Uterus (tissue), 3 donors: ENCODE measurements at regions not wholly inside any gene's neighbourhood (a gene's known extent, or its start where the extent isn't known, plus 50 kb on each side); places are given as distances from the start of the nearest gene placed in this dataset.

Experiments
- DNase-seq, 2 donors: peaks; one replicate each; pipeline ENCODE4 v3.0.0-alpha.2; 2019 to 2020
- H3K27ac ChIP-seq, 2 donors: fragments of 200-600 bp; sonication (generic); 1 replicate in 1 of 2; 2 replicates in 1 of 2; pipeline ENCODE4 v1.5.1; 2016 to 2018
- H3K27me3 ChIP-seq, 2 donors: fragments of 200-600 bp; sonication (generic); one replicate each; pipeline ENCODE4 v1.5.1; 2018 to 2019; ENCODE audit warnings: control low read depth in 1 of 2
- H3K36me3 ChIP-seq, 2 donors: fragments of 200-600 bp; sonication (generic); one replicate each; pipeline ENCODE4 v1.5.1; 2019; ENCODE audit warnings: control low read depth in 1 of 2
- H3K4me1 ChIP-seq, 2 donors: fragments of 200-600 bp; sonication (generic); one replicate each; pipeline ENCODE4 v1.5.1; 2018 to 2019; ENCODE audit warnings: control low read depth in 1 of 2
- H3K4me3 ChIP-seq, 2 donors: fragments of 200-600 bp; sonication (generic); 1 replicate in 1 of 2; 2 replicates in 1 of 2; pipeline ENCODE4 v1.5.1; 2018 to 2019; ENCODE audit warnings: mild to moderate bottlenecking in 1 of 2
- H3K9me3 ChIP-seq, 2 donors: fragments of 200-600 bp; sonication (generic); one replicate each; pipeline ENCODE4 v1.5.1; 2019; ENCODE audit warnings: control low read depth in 1 of 2
- POLR2A ChIP-seq, 2 donors: fragments of 450-650 bp; IDR thresholded peaks; one replicate each; pipeline ENCODE4 v1.6.1; 2016; ENCODE audit warnings: antibody characterized with exemption in 2 of 2, mild to moderate bottlenecking in 1 of 2, moderate library complexity in 1 of 2
- intact Hi-C: fragments of 100-400 bp; cut with DNase I; formaldehyde crosslinking; loops from one replicate; pipeline ENCODE4 v1.15.1; 2023; ENCODE audit warnings: low total_unique reads
- TF ChIP-seq, protein P1 (sequence below), 4 experiments: fragments of 200-600 bp in 2 of 4; fragments of 450-650 bp in 2 of 4; sonication (generic) in 2 of 4; IDR thresholded peaks; one replicate each; pipeline ENCODE4 v1.5.1; 2016 to 2019; ENCODE audit warnings: antibody characterized with exemption in 4 of 4, mild to moderate bottlenecking in 2 of 4, moderate library complexity in 1 of 4
- donor health status: DM: yes; HTN: yes; CAD: no.

DNA sequence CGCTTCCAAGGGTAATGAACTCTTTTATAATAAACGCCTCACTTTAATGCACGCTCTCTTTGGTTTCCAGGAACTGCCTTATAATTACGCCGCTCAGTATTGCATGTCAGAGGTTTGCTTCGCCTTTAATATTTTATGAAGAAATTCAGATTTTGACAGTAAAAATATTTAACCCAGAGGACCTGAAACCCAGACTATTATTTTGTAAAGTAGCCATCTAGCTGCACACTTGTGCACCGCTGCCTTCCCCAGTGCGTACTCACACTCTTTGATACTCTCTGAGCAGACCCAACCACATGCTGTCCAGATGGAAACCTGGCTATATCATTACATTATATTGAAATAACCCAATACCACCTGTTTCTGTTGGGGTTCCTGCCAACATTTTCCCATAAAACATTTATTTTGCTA lies 270.1 kb downstream of the C1D start:
- TF ChIP-seq, protein P1, sequence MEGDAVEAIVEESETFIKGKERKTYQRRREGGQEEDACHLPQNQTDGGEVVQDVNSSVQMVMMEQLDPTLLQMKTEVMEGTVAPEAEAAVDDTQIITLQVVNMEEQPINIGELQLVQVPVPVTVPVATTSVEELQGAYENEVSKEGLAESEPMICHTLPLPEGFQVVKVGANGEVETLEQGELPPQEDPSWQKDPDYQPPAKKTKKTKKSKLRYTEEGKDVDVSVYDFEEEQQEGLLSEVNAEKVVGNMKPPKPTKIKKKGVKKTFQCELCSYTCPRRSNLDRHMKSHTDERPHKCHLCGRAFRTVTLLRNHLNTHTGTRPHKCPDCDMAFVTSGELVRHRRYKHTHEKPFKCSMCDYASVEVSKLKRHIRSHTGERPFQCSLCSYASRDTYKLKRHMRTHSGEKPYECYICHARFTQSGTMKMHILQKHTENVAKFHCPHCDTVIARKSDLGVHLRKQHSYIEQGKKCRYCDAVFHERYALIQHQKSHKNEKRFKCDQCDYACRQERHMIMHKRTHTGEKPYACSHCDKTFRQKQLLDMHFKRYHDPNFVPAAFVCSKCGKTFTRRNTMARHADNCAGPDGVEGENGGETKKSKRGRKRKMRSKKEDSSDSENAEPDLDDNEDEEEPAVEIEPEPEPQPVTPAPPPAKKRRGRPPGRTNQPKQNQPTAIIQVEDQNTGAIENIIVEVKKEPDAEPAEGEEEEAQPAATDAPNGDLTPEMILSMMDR (IDR thresholded peaks at IDR 0.05), result no peak
- no peak for TF ChIP-seq POLR2A (IDR thresholded peaks at IDR 0.05)
- intact Hi-C loops, result no loop called here
- DNase-seq, result no peak
- H3K36me3 ChIP-seq, result no peaks in the 10 kb centered on the region
- H3K27ac ChIP-seq, result peak overlapping the region; percentile 1 to 39
- H3K4me1 ChIP-seq, result peaks cover 0 to under 1% of the 10 kb centered on the region in 2 donors
- no peaks in the 10 kb centered on the region for H3K27me3 ChIP-seq
- no peaks in the 10 kb centered on the region for H3K9me3 ChIP-seq
- no peak overlapping the region for H3K4me3 ChIP-seq

DNA sequence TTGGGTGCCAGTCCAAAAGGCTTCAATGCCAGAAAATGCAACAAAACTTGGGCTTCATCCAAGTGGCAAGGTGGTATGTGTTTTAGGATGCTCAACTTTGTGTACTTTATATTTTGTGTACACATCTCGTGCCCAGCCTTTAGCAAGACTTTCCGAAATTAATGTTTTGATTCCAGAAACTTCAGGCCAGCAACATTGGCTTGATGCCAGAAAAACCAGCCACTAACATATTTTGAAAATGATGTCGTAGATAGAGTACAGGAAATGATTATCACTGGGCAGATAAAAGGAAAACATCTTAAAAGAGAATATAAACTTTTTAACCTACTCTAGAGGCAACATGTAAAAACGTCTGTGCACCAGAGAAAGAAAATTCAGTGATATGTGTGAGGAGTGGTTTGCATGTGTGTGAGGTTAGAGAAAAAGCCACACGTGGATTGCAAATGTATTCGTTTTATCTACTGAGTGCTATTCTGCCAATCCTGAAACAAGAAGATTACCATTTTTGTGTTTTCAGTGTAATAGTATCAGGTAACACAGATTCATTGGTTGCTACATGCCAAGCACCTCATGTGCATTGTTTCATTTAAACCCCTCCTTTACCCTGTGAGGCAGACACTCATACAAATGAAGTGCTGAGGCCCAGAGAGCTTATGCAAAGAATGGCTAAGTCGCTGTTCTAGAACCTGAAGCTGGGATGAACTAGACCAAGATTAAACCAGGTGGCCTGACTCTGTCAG lies 264.8 kb downstream of the C1D start:
- intact Hi-C loops, result no loop called here
- Histone ChIP-seq H3K4me1 (peaks cover 5 to 7% of the 10 kb centered on the region in 2 donors), H3K27me3 (no peaks in the 10 kb centered on the region), H3K4me3 (no peak overlapping the region), H3K9me3 (no peaks in the 10 kb centered on the region), H3K36me3 (no peaks in the 10 kb centered on the region), H3K27ac (peak overlapping the region; percentile 26 to 57)
- DNase-seq, result no peak
- no peak for TF ChIP-seq POLR2A (IDR thresholded peaks at IDR 0.05)
- TF ChIP-seq, protein P1 (IDR thresholded peaks at IDR 0.05), result no peak

DNA sequence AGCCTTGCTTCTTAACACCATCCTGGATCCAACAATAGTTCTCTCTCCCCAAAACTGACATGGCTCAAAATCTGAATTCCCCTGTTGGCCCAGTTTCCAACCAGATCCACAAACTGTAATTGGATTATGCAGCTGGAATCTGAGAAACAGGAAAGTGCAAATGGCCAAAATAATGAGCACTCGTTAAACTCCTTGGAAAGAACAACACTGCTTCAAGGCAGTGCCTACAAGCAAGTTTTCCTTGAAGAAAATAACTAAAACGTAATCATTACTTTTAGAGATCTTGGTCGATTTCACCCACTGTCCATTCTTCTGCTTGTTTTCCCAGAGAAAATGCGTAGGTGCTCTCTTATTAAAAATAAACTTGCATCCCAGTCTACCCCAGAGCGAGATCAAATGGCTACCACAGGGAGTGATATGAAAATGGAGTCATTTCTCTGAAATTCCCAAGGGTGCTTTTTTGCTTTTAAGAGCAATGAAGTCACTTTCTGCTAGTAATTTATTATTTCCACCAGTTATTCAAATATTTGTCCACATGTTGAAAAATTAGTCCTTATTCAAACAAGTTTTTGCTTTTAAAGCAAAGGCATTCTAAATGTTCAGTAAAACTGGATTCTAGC lies 264.2 kb downstream of the C1D start:
- Histone ChIP-seq H3K9me3 (no peaks in the 10 kb centered on the region), H3K27me3 (no peaks in the 10 kb centered on the region), H3K27ac (peak overlapping the region; percentile 26 to 57), H3K36me3 (no peaks in the 10 kb centered on the region), H3K4me3 (no peak overlapping the region), H3K4me1 (peaks cover 5 to 7% of the 10 kb centered on the region in 2 donors)
- no peak for DNase-seq
- TF ChIP-seq POLR2A (IDR thresholded peaks at IDR 0.05), result no peak
- TF ChIP-seq, protein P1 (IDR thresholded peaks at IDR 0.05), result no peak
- intact Hi-C loops, result no loop called here

DNA sequence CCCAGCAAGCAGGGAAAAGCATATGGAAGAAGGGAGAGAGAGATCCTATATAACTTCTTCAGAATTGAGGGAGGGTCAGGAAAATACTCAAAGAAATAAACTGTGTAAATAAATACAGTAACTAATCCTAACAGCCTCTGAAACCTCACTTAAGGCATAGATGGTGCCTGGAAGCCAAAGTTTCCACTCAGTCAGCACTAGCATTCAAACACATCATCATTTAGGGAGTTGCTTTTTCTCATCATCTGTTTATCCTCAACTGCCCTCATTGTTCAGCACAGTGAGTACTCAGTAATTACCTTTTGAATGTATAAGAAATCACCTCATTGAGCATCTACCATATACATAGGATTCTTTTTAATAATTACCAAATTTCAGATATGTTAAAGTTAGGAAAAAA lies 262.9 kb downstream of the C1D start:
- no peaks in the 10 kb centered on the region for H3K9me3 ChIP-seq
- DNase-seq, result no peak
- no peak overlapping the region for H3K27ac ChIP-seq
- TF ChIP-seq POLR2A (IDR thresholded peaks at IDR 0.05), result no peak
- TF ChIP-seq, protein P1 (IDR thresholded peaks at IDR 0.05), result no peak
- no peak overlapping the region for H3K4me3 ChIP-seq
- no peaks in the 10 kb centered on the region for H3K36me3 ChIP-seq
- H3K27me3 ChIP-seq, result no peaks in the 10 kb centered on the region
- intact Hi-C loops, result no loop called here
- H3K4me1 ChIP-seq, result peaks cover 5 to 7% of the 10 kb centered on the region in 2 donors

DNA sequence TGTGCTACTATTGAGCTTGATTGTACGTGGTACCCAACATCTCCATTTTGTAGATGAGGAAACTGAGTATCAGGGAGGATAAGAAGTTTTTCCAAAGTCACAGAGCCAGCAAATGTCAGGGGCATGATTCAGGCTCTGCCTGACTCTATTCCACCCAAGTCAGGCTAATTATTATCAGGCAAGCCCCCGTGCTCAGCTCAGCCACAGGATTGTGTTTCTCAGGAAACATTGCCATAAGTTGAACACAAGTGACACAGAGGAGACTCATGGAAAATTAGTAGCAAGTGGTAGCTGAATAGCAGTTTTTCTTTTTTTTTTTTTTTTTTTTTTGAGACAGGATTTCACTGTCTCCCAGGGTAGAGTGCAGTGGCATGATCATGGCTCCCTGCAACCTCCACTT lies 260.5 kb downstream of the C1D start:
- Histone ChIP-seq H3K4me3 (no peak overlapping the region), H3K4me1 (peaks cover 5 to 7% of the 10 kb centered on the region in 2 donors), H3K27ac (no peak overlapping the region), H3K27me3 (no peaks in the 10 kb centered on the region), H3K36me3 (no peaks in the 10 kb centered on the region), H3K9me3 (no peaks in the 10 kb centered on the region)
- intact Hi-C loops, result no loop called here
- DNase-seq, result no peak
- TF ChIP-seq, protein P1 (IDR thresholded peaks at IDR 0.05), result no peak
- no peak for TF ChIP-seq POLR2A (IDR thresholded peaks at IDR 0.05)
